Activated CD4-positive, alpha-beta T cell treated with anti-CD3 and anti-CD28 coated beads for 4 hours (primary cell): ENCODE measurements at regions not wholly inside any gene's neighbourhood (a gene's known extent, or its start where the extent isn't known, plus 50 kb on each side); places are given as distances from the start of the nearest gene placed in this dataset.

Experiments used
- DNase-seq, 2 donors: peaks; one replicate each; pipeline ENCODE4 v3.0.0-alpha.2; 2020

DNA sequence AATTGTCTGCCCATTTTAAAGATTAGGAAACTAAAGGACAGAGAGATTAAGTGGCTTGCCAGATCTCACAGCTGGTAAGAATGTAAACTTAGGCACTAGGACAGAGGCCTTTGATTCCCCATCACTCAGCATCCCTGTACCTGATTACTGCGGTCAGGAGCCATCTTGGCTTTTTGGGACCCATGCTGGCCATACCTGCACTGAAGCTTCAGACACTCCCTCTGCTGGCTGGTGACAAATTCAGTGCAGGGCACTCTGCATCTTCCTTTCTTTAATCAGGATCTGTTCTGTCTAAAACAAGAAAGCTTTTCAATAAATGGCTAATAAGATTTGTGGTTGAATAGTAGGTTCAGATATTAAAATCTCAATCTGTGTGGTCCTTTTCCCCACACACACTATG is 215.5 kb upstream of the RORB start:
- no peak for DNase-seq

- DNase-seq: no peak
These were observed 214.4 kb upstream of the RORB start for GRCh38 chr9:74282526-74283253.

DNA sequence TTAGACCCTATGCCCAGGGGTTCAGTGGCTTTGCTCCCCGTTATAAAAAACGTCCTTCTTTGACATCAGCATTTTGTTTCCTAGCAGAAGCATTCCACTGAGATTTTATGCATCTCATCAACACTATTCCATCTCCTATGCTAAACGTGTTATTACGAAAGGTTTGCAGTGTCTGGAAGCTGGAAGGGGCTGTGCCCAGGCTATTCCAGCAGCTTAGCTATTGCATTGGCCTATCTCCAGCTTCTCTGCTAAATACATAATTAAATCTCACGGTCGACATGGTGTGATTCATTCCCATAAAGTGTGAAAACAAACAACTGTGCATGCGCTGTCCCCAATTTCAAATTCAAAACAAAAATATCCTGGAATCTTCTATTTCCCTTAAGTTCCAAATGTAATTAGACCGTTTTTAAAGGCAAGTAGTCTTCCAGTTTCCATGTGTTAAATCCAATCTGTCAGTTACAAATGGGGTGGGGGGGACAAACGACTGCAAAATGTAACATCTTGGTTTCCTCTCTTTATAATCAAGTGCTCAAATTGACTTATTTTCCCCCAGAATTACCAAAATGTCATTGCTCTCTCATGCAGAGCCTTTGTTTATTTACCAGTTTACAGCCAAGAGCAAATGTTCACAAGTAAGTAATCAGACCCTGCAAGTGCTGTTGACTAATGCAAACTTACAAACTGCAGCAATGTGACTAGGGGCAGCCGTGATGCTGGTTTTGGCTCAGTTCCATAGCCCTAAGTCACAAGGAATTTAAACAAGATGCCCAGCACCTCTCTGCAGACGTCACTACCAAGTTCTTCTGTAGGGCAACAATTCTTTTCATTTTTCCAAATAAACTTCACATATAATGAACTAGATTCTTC is 212.3 kb upstream of the RORB start:
- DNase-seq: no peak

- DNase-seq: no peak
These were observed 203.7 kb upstream of the RORB start for GRCh38 chr9:74293479-74293878.

DNA sequence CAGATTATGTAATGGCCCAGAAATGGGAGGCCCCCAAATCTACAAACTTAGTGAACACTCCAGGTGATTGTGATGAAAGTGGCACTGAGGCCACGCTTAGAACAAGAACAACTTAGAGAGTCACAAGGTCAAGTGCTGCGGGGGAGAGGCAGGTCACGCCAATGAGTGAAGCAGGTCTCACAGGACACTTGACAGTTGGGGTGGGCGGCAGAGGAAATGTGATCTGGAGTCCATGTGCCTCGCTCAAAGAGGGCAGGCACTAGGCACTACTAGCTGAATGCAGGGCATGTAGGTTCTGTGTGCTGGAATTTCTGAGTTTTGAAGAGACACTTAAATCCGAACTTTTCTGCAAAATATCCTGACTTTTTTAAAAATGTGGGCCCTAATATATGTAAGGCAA is 193.2 kb upstream of the RORB start:
- no peak for DNase-seq

DNA sequence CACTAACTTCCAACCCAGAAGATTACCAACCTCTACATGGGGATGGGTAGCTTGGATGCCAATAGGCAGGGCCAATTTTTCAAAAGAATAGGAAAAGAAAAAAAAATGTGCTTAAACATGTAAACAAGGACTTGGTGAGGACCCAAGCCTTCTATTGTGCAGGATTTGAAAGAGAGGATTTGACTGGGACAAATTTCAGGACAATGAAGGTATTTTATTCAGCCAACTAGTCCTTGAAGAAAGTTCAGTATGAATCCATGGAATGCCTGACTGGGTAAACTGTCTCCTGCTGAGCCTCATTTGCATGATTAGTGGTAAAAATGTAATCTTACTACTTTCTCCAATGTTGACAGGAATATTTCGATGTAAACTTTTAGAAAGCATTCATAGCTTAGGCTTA is 192.5 kb upstream of the RORB start:
- no peak for DNase-seq

- no peak for DNase-seq
These were observed 187.5 kb upstream of the RORB start for GRCh38 chr9:74309654-74310053.

DNA sequence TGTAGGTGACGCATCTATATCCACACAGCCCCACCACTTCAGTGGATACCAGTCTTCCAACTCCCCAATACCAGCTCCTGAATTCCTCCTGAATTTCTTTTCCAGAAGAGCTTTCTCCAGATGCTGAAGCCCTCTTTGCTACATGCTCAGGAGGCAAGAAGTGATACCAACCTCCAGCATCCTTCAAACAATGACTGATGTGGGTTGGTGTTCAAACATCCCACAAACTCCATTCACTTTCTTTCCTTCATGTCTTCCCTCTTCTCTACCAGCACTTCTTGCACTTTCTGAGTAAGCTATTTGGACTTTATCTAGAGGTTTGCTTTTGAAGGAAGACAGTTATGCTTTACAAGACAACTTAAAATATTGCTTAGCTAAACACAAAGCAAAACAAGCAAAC is 179.9 kb upstream of the RORB start:
- no peak for DNase-seq

GRCh38 chr9:74321396-74321795 is 175.7 kb upstream of the RORB start:
- DNase-seq: no peak

DNA sequence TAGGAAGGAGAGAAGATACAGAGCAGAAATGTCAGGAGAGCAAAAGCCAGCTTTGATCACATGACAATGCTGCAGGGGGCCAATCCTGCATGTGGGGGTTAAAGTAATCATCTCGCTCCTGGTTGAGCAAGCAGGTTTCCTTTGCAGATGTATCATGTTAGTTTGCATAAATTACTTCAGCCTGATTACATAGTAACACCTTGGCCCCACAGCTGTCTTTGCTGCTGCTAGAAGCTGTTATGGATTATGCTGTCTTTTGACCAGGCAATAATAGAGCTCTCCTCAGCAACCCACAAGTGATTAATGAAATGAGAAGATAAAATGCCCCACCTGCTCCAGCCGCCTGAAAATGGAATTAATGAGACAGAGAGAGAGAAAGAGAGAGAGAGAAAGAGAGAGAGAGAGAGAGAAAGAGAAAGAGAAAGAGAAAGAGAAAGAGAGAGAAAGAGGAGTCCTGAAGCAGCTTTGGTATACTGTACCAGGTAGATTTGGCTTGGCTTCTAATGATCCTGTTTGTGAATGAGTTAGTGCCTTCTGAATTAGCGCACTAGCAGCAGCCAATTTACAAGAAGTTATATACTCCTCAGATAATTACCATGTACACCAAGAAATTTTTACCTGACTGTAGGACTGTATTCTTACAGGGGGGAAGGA is 174.3 kb upstream of the RORB start:
- no peak for DNase-seq

DNA sequence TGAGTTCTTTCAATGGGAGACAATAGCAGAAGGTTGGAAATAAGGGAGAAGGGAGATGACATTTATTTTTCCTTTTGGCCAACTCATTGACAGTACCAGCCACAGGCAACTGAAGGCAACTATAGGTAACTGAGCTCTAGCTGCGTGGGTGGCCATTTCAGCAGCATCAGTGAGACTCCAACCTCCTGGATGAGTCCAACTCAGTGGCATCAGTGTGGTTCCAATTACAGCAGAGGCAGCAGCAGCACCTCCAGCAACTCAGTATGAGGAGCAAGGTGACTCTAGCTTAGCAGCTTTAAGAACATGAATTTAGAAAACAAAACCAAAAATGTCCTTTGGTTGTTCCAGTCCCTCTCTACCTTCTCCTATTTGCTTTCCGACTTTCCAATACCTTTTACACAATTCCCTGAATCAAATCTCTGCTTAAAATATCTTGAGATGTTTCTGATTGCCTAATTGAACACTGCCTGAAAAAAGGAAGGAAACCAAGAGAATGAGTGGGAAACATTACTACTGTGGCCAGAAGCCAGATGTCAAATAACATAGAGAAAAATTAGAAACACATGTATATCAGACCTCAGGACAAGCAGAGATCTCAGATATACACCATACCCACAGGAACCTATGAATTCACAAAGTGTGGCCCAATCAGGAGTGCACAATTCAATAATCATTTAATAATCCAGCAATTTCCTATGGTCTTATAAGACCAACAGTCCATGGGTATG is 166.5 kb upstream of the RORB start:
- no peak for DNase-seq

DNA sequence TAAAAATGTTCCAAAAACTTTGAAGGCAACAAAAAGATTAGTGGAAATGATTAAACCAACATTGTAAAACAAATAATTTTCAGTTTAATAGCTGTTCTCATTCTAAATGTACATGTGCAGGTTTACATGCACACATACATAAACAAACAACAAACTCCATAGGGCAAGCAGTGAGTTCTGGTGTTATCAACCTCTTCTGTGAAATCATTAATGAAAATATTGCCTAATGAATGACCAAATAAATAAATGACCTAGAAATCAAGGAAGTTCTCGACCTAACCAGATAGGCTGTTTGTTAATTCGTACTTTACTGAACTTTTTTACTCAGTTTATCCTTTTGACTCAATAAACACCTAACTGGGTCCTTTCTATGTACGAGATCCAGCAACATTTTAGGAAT is 165.5 kb upstream of the RORB start:
- no peak for DNase-seq

DNA sequence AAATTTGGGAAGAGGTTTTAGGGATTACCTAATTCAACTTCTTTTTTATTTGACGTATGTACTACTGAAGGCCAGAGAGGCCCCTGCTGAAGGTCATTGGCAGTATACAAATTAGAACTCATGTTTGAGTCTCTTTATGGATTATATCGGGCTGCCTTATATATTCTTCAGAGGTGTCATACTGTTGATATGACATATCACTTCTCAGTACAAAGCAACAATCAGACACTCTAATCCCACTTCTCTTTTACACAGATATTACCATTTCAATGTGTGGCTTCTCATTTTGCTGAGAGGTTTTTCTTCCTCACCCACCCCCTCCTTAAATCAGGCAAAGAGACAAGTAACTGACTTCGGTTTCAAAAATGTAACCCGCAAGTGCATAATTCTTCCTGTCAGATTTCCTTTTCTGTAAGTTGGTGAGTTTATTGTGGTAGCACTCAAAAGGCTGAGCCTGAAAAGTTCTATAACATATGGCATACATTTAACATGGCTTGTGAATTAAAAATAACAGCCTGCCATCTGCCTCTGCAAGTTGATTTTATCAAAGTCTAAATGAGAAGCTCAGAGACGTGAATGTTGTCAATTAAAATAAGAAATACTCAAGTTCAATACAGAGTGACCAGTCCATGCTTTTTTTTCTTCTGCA is 163.6 kb upstream of the RORB start:
- DNase-seq: no peak

DNA sequence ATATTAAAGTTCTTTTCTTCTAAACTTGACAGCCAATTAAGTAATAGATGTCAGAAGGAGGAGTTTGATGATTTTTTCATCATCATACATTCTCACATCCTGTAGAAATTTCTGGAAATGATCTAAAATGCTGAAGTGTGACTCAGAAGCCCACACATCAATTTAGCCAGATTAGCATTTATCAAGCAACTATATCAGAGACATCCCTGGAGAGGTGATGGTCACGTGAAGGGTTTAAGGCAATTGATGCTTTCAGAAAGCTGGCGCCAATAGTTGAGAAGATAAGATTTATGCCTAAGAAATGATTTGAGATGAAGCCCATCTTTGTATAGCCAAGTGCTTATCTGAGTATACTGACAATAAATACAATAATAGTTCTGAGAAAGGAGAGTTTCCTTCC is 162.9 kb upstream of the RORB start:
- no peak for DNase-seq

- DNase-seq: no peak
These were observed 161.0 kb upstream of the RORB start for GRCh38 chr9:74336161-74336560.

DNA sequence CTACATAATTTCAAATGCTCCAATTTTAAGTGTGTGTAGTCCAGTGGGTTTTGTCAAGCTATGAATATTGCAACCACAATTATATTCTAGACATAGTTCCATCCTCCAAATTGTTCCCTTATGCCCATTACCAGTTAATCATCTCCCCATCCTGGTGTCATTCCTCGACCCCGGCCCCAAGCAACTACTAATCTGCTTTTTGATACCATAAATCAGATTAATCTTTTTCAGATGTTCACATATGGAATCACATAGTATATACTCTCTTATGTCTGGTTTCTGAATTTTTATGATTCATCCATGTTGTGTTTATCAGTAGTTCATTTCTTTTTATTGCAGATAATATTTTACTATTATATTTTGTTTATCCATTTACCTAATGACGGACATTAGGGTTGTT is 148.4 kb upstream of the RORB start:
- no peak for DNase-seq

DNA sequence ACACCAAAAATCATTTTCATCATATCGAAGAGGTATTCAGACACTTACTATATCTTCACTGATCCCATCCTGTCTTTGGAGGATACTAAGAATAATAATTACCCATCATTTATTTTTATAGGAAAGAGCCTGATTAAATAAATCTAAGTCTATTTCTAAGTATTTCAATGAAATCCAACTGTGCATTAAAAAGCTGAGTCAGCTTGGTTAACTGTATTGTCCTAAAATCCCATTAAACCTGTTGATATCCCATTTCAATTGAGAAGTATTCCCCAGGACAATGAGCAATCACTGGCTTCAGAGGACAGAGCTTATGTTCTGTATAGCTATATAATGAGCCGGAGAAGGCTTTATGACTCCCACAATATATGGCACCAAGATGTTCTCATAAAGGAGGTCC is 142.0 kb upstream of the RORB start:
- DNase-seq: no peak

DNA sequence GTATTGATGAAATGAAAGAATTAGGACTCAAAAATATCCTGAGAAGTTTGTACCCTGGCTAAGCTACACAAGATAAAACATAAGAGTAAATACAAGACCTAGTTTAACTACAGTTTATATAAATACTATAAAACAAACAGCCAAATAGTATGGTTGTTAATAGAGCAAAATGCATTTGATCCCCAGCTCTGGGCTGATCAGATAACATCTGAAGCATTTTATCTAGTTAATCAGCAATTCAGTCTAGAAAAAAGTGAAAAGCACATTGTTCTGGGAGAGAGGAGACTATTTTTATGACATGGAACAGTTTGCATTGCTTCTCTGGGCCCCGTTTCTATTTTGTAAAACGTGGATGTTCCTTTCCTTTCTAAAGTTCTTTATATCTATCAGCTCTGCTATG is 139.6 kb upstream of the RORB start:
- no peak for DNase-seq

DNA sequence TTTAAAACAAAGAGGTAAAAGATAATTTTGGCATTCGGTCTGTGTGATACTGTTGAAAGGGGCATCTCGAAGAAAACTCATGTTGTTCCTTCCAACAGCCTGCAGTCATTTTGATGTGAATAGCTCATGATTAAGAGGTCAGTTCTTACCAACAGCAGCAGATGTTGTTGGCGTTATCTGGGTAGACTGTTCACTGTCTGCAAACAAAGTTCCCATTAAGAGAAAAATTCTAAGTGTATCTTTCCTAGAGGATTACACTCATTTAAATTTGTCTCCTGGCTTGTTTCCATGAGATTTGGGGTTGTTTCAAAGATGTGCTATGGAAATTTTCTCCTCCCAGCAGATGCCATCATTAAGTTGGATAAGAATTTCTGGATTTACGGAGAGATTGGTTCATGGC is 138.2 kb upstream of the RORB start:
- no peak for DNase-seq

GRCh38 chr9:74361508-74361907 is 135.6 kb upstream of the RORB start:
- DNase-seq: no peak

GRCh38 chr9:74362423-74362822 is 134.7 kb upstream of the RORB start:
- DNase-seq: no peak

GRCh38 chr9:74366111-74366510 is 131.0 kb upstream of the RORB start:
- DNase-seq: no peak

GRCh38 chr9:74369844-74370243 is 127.3 kb upstream of the RORB start:
- DNase-seq: no peak
